LNCaP clone FGC (cell line): ENCODE measurements at regions not wholly inside any gene's neighbourhood (a gene's known extent, or its start where the extent isn't known, plus 50 kb on each side); places are given as distances from the start of the nearest gene placed in this dataset.

Experiments used
- DNase-seq: peaks from one replicate; pipeline ENCODE4 v3.0.0-alpha.2; 2011; ENCODE audit warnings: low read depth
- H3K4me3 ChIP-seq: 2 replicates; pipeline ENCODE4 v1.5.1; 2011; ENCODE audit warnings: mild to moderate bottlenecking, low read depth, low read length, control low read depth
- TF ChIP-seq, protein P1 (sequence below): IDR thresholded peaks from 2 replicates; pipeline ENCODE4 v1.5.1; 2012; ENCODE audit warnings: mild to moderate bottlenecking; ENCODE audit not compliant: control insufficient read depth, insufficient read depth; ENCODE audit errors: extremely low read depth

DNA sequence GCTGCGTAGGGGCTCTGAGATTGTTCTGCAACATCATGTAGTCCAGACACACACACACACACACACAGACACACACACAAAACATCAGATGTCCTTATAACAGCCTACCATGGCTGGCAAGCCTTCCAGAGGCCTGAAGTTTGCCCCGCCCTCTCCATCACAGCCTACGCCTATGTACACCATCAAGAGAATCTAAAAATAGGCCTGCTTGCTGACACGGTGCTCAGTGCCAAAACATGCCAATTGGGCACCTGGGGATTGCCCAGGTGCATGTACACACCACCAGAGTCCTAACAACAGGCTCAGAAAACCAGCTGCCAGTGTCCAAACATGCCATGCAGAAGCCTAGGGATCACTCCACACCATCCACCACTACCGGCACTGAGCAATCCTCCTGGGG, 391.7 kb upstream of the SPTLC3 start:
- H3K4me3 ChIP-seq: no peak overlapping the region
- no peak for DNase-seq
- TF ChIP-seq, protein P1, sequence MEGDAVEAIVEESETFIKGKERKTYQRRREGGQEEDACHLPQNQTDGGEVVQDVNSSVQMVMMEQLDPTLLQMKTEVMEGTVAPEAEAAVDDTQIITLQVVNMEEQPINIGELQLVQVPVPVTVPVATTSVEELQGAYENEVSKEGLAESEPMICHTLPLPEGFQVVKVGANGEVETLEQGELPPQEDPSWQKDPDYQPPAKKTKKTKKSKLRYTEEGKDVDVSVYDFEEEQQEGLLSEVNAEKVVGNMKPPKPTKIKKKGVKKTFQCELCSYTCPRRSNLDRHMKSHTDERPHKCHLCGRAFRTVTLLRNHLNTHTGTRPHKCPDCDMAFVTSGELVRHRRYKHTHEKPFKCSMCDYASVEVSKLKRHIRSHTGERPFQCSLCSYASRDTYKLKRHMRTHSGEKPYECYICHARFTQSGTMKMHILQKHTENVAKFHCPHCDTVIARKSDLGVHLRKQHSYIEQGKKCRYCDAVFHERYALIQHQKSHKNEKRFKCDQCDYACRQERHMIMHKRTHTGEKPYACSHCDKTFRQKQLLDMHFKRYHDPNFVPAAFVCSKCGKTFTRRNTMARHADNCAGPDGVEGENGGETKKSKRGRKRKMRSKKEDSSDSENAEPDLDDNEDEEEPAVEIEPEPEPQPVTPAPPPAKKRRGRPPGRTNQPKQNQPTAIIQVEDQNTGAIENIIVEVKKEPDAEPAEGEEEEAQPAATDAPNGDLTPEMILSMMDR: no peak

DNA sequence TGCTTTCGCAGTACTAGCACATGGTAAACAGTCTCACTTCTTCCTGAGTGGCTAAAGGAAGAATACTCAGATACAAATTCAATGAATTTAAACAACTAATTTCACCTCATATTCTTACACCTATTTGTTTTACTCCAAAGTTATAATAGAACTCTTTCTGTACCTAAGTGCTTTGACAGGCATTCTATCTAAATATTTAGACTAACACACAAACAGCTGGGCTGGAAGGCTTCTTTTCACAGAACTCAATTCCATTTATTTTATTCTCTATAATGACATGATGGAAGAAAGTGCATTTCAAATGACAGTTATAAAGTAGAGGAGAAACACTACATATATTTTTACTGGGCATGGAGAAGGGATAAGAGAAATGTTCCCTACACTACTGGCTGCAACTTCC, 384.9 kb upstream of the SPTLC3 start:
- no peak for DNase-seq
- TF ChIP-seq, protein P1: no peak

DNA sequence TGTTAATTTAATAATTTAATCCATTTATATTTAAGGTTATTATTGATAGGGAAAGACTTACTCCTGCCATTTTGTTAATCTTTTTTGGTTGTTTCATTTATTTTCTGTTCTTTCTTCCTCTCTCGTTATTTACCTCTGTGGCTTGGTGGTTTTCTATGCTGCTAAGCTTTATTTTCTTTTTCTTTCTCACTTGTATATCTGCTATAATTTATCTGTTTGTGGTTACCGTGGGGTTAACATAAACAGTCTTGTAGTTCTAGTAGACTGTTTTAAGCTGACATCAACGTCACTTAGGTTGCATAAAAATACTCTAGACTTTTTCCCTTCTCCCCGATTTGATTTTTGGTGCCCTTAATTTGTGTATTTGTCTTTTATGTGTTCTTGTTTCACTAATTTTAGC, 381.3 kb upstream of the SPTLC3 start:
- no peak overlapping the region for H3K4me3 ChIP-seq
- TF ChIP-seq, protein P1: no peak
- DNase-seq: no peak

More for the DNA sequence above, 384.9 kb upstream of the SPTLC3 start:
- H3K4me3 ChIP-seq: no peak overlapping the region

DNA sequence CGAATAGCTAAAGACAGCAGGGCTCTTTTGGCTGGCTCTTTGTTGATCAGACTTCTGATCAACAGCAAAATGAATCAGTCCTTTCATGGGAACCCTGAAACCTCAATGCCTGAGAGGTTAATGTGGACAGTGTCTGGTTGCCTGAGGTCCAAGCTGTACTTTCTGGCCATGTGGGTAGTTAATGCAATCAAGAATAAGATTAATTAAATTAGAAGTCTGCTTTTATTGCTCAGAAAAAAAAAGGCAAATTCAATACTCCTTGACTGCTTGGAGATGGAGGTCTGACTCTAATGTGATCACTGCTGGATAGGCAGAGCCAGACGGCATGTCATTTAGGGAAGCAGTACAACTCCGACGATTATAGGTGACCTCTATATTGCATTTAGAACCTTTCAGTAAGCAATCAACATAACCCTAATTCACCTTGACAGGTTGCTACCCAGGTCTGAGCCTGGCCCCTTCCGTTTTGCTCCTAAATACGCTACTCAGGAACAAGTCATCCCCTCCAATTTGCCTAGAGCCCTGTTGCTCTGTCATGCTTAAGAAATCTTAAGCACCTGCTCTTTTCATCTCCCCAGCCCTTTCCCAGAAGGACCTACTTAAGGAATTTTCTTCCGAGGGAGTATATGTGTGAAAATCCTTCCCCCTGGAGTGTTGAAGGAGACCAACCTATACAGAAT, 370.0 kb upstream of the SPTLC3 start:
- TF ChIP-seq, protein P1: no peak
- no peak for DNase-seq
- no peak overlapping the region for H3K4me3 ChIP-seq

DNA sequence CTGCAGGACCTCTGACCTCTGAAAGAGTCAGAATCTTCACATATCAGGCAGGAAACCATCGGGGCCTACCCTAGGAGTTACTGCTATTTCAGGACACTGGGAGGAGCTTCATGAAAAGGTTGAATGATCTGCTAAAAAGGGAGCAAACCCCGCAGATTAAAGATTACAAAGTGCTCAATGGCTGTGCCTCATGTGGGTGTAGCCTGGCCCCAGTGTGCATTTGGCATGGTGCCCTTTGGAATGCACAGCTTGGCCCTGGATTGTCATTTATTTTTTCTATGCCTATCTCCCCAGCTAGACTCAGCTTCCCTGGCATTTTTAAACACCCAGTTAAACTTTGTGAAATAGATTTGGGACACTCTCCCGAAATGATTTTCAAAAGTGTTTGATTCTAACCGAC, 368.5 kb upstream of the SPTLC3 start:
- TF ChIP-seq, protein P1: no peak
- DNase-seq: no peak
- no peak overlapping the region for H3K4me3 ChIP-seq

DNA sequence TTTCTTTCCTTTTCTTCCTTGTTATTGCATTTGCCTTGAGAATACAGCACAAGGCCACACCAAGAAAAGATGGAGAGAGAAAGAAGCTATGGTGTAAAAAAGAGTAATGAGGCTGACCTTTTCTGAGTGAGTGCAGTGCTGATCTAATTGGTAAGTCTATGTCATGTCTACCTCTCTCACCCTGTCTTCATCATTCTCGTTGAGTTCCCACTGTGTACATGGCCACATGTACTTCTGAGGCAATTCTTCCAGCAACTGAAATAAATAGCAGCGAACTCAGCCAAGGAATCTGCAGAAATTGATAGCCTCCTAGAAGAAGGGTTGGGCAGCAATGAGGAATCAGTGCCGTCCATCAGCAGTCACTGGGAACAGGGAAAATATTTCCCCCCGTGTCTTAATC, 367.2 kb upstream of the SPTLC3 start:
- no peak overlapping the region for H3K4me3 ChIP-seq
- no peak for DNase-seq
- TF ChIP-seq, protein P1: no peak

DNA sequence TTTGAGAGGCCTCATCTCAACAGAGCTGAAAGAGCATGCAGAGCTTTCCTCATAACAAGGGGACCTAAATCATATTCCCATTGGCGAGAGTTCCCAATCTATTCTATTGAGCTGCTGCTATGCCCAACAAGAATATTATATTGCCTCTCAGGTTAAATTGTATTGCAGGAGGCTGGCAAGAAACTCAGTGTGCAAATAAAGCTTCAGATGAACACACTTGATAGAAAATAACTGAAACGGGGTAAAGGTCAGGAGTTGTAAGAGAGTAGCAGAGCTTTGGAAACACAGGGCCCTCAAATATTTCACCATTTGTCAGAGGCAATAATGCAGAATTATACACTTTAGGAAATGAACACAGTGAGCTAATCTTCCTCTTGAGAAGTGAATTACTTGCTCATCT, 364.3 kb upstream of the SPTLC3 start:
- TF ChIP-seq, protein P1: no peak
- DNase-seq: no peak
- no peak overlapping the region for H3K4me3 ChIP-seq
